SK-N-SH (cell line): ENCODE measurements at regions not wholly inside any gene's neighbourhood (a gene's known extent, or its start where the extent isn't known, plus 50 kb on each side); places are given as distances from the start of the nearest gene placed in this dataset.

Experiments used
- CTCF ChIA-PET: fragments of 300-600, 350-600 bp; formaldehyde crosslinking; extraction: SDS; loops from one replicate; lab custom pipeline; 2021; lab: Yijun Ruan, JAX
- POLR2A ChIA-PET: fragments of 350-600 bp; sonication (Branson Sonifier 250); formaldehyde crosslinking; extraction: SDS; loops from one replicate; lab custom pipeline; 2020; ENCODE audit warnings: antibody characterized with exemption, inconsistent platforms; lab: Yijun Ruan, JAX
- DNase-seq: peaks from one replicate; pipeline ENCODE4 v3.0.0; 2012
- H2AFZ ChIP-seq: fragments of 200-600 bp; sonication (generic); 2 replicates; pipeline ENCODE4 v1.8.1; 2016; ENCODE audit warnings: antibody characterized with exemption, mild to moderate bottlenecking, low read depth
- H3F3A ChIP-seq: fragments of 200-600 bp; sonication (generic); replicated peaks from 2 replicates; pipeline ENCODE3; 2016; ENCODE audit warnings: antibody characterized with exemption, mild to moderate bottlenecking; ENCODE audit not compliant: insufficient read depth
- H3K27ac ChIP-seq, 2 experiments: fragments of 200-500 bp in 1 of 2; fragments of 200-600 bp in 1 of 2; sonication (Bioruptor generic) in 1 of 2; sonication (generic), shearing (Covaris generic) in 1 of 2; 2 replicates each; pipeline versions ENCODE4 v1.5.1 to v1.6.1; 2014 to 2016; ENCODE audit warnings: low read depth in 2 of 2, inconsistent platforms in 1 of 2, low read length in 1 of 2, mild to moderate bottlenecking in 1 of 2, mixed read lengths in 1 of 2
- H3K27me3 ChIP-seq: fragments of 200-600 bp; sonication (generic), shearing (Covaris generic); 2 replicates; pipeline ENCODE4 v1.6.1; 2016; ENCODE audit warnings: mixed run types; ENCODE audit not compliant: insufficient read depth
- H3K36me3 ChIP-seq, 2 experiments: fragments of 200-500 bp in 1 of 2; fragments of 200-600 bp in 1 of 2; sonication (Bioruptor generic) in 1 of 2; sonication (generic) in 1 of 2; replicated peaks in 1 of 2; 2 replicates each; pipeline versions ENCODE3 to v1.5.1; 2014 to 2016; ENCODE audit warnings: low read length in 1 of 2, mild to moderate bottlenecking in 1 of 2; ENCODE audit not compliant: insufficient read depth in 2 of 2, control insufficient read depth in 1 of 2
- H3K4me1 ChIP-seq, 2 experiments: fragments of 200-500 bp in 1 of 2; fragments of 200-600 bp in 1 of 2; sonication (Bioruptor generic) in 1 of 2; sonication (generic), shearing (Covaris generic) in 1 of 2; 2 replicates each; pipeline versions ENCODE4 v1.5.1 to v1.6.1; 2014 to 2016; ENCODE audit warnings: low read depth in 1 of 2, low read length in 1 of 2, mixed run types in 1 of 2; ENCODE audit not compliant: insufficient read depth in 2 of 2, control insufficient read depth in 1 of 2
- H3K4me2 ChIP-seq: fragments of 200-600 bp; sonication (generic), shearing (Covaris generic); 2 replicates; pipeline ENCODE4 v1.6.1; 2017; ENCODE audit warnings: mixed run types
- H3K4me3 ChIP-seq, 2 experiments: fragments of 200-500 bp in 1 of 2; fragments of 200-600 bp in 1 of 2; sonication (Bioruptor generic) in 1 of 2; sonication (generic), shearing (Covaris generic) in 1 of 2; 2 replicates each; pipeline versions ENCODE4 v1.5.1 to v1.8.1; 2014 to 2016; ENCODE audit warnings: low read depth in 2 of 2, inconsistent platforms in 1 of 2, low read length in 1 of 2, mild to moderate bottlenecking in 1 of 2, mixed read lengths in 1 of 2, moderate library complexity in 1 of 2
- H3K79me2 ChIP-seq: fragments of 200-600 bp; sonication (generic); 2 replicates; pipeline ENCODE4 v1.8.1; 2017; ENCODE audit warnings: mild to moderate bottlenecking; ENCODE audit not compliant: insufficient read depth
- H3K9ac ChIP-seq: fragments of 200-600 bp; sonication (generic); 2 replicates; pipeline ENCODE4 v1.6.1; 2017; ENCODE audit warnings: mixed run types
- H3K9me2 ChIP-seq: fragments of 200-600 bp; sonication (generic); 2 replicates; pipeline ENCODE4 v1.6.1; 2017; ENCODE audit warnings: mixed run types
- H3K9me3 ChIP-seq: fragments of 200-600 bp; sonication (generic); 2 replicates; pipeline ENCODE4 v1.6.1; 2017; ENCODE audit warnings: mixed run types, mild to moderate bottlenecking, moderate library complexity
- H4K20me1 ChIP-seq: fragments of 200-600 bp; sonication (generic); 2 replicates; pipeline ENCODE4 v1.6.1; 2017; ENCODE audit warnings: mild to moderate bottlenecking, mixed run types; ENCODE audit not compliant: insufficient read depth
- CTCF ChIP-seq: fragments of 200-600 bp; sonication (generic); IDR thresholded peaks from 2 replicates; pipeline ENCODE4 v1.6.1; 2017; ENCODE audit warnings: antibody characterized with exemption, mild to moderate bottlenecking, moderate library complexity
- EZH2phosphoT487 ChIP-seq: fragments of 200-600 bp; sonication (generic); IDR thresholded peaks from 2 replicates; pipeline ENCODE4 v1.6.1; 2017; ENCODE audit warnings: low read depth, mixed run types, mild to moderate bottlenecking, antibody characterized with exemption, moderate library complexity, borderline replicate concordance
- FOSL2 ChIP-seq: IDR thresholded peaks from 2 replicates; pipeline ENCODE4 v1.4.0; 2012; ENCODE audit warnings: low read depth, mild to moderate bottlenecking, moderate library complexity, borderline replicate concordance
- FOXJ3 ChIP-seq: sonication (generic); formaldehyde crosslinking; IDR thresholded peaks from 2 replicates; pipeline ENCODE4 v1.5.1; 2020; ENCODE audit warnings: mild to moderate bottlenecking, missing genetic modification reagents
- GABPA ChIP-seq: IDR thresholded peaks from 2 replicates; pipeline ENCODE4 v1.4.0; 2012; ENCODE audit warnings: low read depth, mild to moderate bottlenecking
- GATA2 ChIP-seq: sonication (generic); formaldehyde crosslinking; IDR thresholded peaks from 2 replicates; pipeline ENCODE4 v1.5.0; 2020; ENCODE audit warnings: mild to moderate bottlenecking, missing genetic modification reagents
- JUND ChIP-seq: IDR thresholded peaks from 2 replicates; pipeline ENCODE4 v1.4.0; 2012
- NFIC ChIP-seq: IDR thresholded peaks from 2 replicates; pipeline ENCODE4 v1.4.0; 2012; ENCODE audit warnings: borderline replicate concordance
- RCOR1 ChIP-seq: fragments of 150-350 bp; IDR thresholded peaks from 2 replicates; pipeline ENCODE4 v1.6.1; 2017; ENCODE audit warnings: antibody characterized with exemption, low read length
- REST ChIP-seq: IDR thresholded peaks from 2 replicates; pipeline ENCODE4 v1.6.1; 2012; ENCODE audit warnings: mild to moderate bottlenecking, low read depth, low read length, moderate library complexity
- SIN3A ChIP-seq: IDR thresholded peaks from 2 replicates; pipeline ENCODE4 v1.6.1; 2012; ENCODE audit warnings: low read depth, mild to moderate bottlenecking, low read length, moderate library complexity, borderline replicate concordance
- ZBTB33 ChIP-seq: IDR thresholded peaks from 2 replicates; pipeline ENCODE4 v1.4.0; 2012; ENCODE audit warnings: low read depth, borderline replicate concordance
- WGBS: methylation state at CpG from one replicate; pipeline ENCODE4 v1.1.6; 2017; ENCODE audit warnings: low lambda C conversion rate; 5-methylcytosine and 5-hydroxymethylcytosine counted together

GRCh38 chr5:125061726-125062125 is 315.3 kb upstream of the ZNF608 start:
- H3K4me1 ChIP-seq = peaks cover 24 to 33% of the 10 kb centered on the region in 2 experiments; a peak in 3 of 4 replicates
- CTCF ChIA-PET = no interaction called here
- WGBS = 88% methylated on average over 2 of the region's 2 CpGs
- H3K9me2 ChIP-seq = no peaks in the 10 kb centered on the region
- no peak overlapping the region for H3K9ac ChIP-seq
- no peaks in the 10 kb centered on the region for H3K9me3 ChIP-seq
- DNase-seq = no peak
- H3F3A ChIP-seq = peaks cover 5% of the 10 kb centered on the region
- no peak overlapping the region for H3K4me3 ChIP-seq
- POLR2A ChIA-PET = no interaction called here
- no peaks in the 10 kb centered on the region for H3K79me2 ChIP-seq
- H3K27ac ChIP-seq = no peak overlapping the region
- H3K27me3 ChIP-seq = no peaks in the 10 kb centered on the region
- no peak overlapping the region for H3K4me2 ChIP-seq
- H4K20me1 ChIP-seq = no peaks in the 10 kb centered on the region
- no peaks in the 10 kb centered on the region for H3K36me3 ChIP-seq
- no peak overlapping the region for H2AFZ ChIP-seq
- TF ChIP-seq GATA2 (CRISPR knock-in tag) (no peak), NFIC (no peak)

- Histone ChIP-seq H3K4me1 (peaks cover 15 to 20% of the 10 kb centered on the region in 2 experiments; a peak in 3 of 4 replicates), H3K9ac (peak overlapping the region; percentile 33; the same call in 1 of the 2 replicates), H3K9me2 (no peaks in the 10 kb centered on the region), H3K4me2 (no peak overlapping the region), H3K4me3 (no peak overlapping the region), H4K20me1 (no peaks in the 10 kb centered on the region), H3K9me3 (no peaks in the 10 kb centered on the region), H3F3A (peaks cover 5% of the 10 kb centered on the region), H3K79me2 (no peaks in the 10 kb centered on the region), H3K27me3 (no peaks in the 10 kb centered on the region), H2AFZ (peak overlapping the region; percentile 49; the same call in 1 of the 2 replicates)
- ChIA-PET POLR2A (no interaction called here), CTCF (no interaction called here)
- 69% methylated on average over 8 of the region's 8 CpGs for WGBS
- peak; percentile 35 for DNase-seq
- TF ChIP-seq SIN3A = no peak
- no peak for TF ChIP-seq GABPA
- TF ChIP-seq RCOR1 = peak; percentile 60; the same call in 1 of the 2 replicates
- TF ChIP-seq EZH2phosphoT487 = no peak
- TF ChIP-seq FOSL2 = 0 out of 2 replicates have a peak, but pooled peaks have one; percentile 3
- no peak for TF ChIP-seq CTCF
- no peak for TF ChIP-seq JUND
- no peak for TF ChIP-seq REST
- peak; percentile 58 for TF ChIP-seq GATA2 (CRISPR knock-in tag)
- no peak for TF ChIP-seq ZBTB33
- peak; percentile 42; the same call in 1 of the 2 replicates for TF ChIP-seq FOXJ3 (CRISPR knock-in tag)
- TF ChIP-seq, all 33 proteins: peak for 4
- Histone ChIP-seq H3K36me3 (no peaks in the 10 kb centered on the region), H3K27ac (peak overlapping the region; percentile 29 to 72; a peak in 3 of 4 replicates)
These were observed 318.4 kb upstream of the ZNF608 start for GRCh38 chr5:125064621-125065438.
